H9 (cell line): ENCODE measurements at regions not wholly inside any gene's neighbourhood (a gene's known extent, or its start where the extent isn't known, plus 50 kb on each side); places are given as distances from the start of the nearest gene placed in this dataset.

Experiments
- DNase-seq: peaks from one replicate; pipeline ENCODE4 v3.0.0-alpha.2; 2017
- H2AFZ ChIP-seq: one replicate; pipeline ENCODE4 v1.6.1; 2013; ENCODE audit warnings: mild to moderate bottlenecking, low read length, control low read depth, moderate library complexity
- H2AK5ac ChIP-seq: 2 replicates; pipeline ENCODE4 v1.6.1; 2013; ENCODE audit warnings: low read length, control low read depth, mixed read lengths; ENCODE audit not compliant: insufficient read length
- H2BK120ac ChIP-seq: one replicate; pipeline ENCODE4 v1.6.1; 2013; ENCODE audit warnings: low read depth, mild to moderate bottlenecking, low read length, control low read depth, inconsistent platforms; ENCODE audit not compliant: poor library complexity, severe bottlenecking
- H2BK12ac ChIP-seq: 2 replicates; pipeline ENCODE4 v1.6.1; 2013; ENCODE audit warnings: low read length, control low read depth, mixed read lengths, low read depth; ENCODE audit not compliant: insufficient read length
- H2BK15ac ChIP-seq: 2 replicates; pipeline ENCODE4 v1.6.1; 2013; ENCODE audit warnings: low read depth, low read length, control low read depth
- H2BK20ac ChIP-seq: one replicate; pipeline ENCODE4 v1.6.1; 2013; ENCODE audit warnings: low read depth, mild to moderate bottlenecking, low read length, control low read depth, inconsistent platforms; ENCODE audit not compliant: poor library complexity, severe bottlenecking
- H2BK5ac ChIP-seq: 2 replicates; pipeline ENCODE4 v1.6.1; 2013; ENCODE audit warnings: low read length, control low read depth, mixed read lengths; ENCODE audit not compliant: insufficient read length
- H3K14ac ChIP-seq: 2 replicates; pipeline ENCODE4 v1.6.1; 2013; ENCODE audit warnings: low read length, control low read depth; ENCODE audit not compliant: insufficient read depth
- H3K18ac ChIP-seq: 2 replicates; pipeline ENCODE4 v1.6.1; 2013; ENCODE audit warnings: low read depth, mild to moderate bottlenecking, mixed read lengths, low read length, control low read depth; ENCODE audit not compliant: insufficient read length
- H3K23ac ChIP-seq: 2 replicates; pipeline ENCODE4 v1.6.1; 2013; ENCODE audit warnings: low read length, control low read depth, mixed read lengths, low read depth; ENCODE audit not compliant: insufficient read length
- H3K23me2 ChIP-seq: 2 replicates; pipeline ENCODE4 v1.6.1; 2013; ENCODE audit warnings: low read depth, mild to moderate bottlenecking, mixed read lengths, low read length, control low read depth; ENCODE audit not compliant: insufficient read length, poor library complexity, severe bottlenecking
- H3K27ac ChIP-seq: 2 replicates; pipeline ENCODE4 v1.5.1; 2013; ENCODE audit warnings: low read length, control low read depth, mixed read lengths, low read depth; ENCODE audit not compliant: insufficient read length
- H3K27me3 ChIP-seq: 2 replicates; pipeline ENCODE4 v1.6.1; 2013; ENCODE audit warnings: low read length, control low read depth, inconsistent platforms; ENCODE audit not compliant: insufficient read depth
- H3K4ac ChIP-seq: 2 replicates; pipeline ENCODE4 v1.6.1; 2013; ENCODE audit warnings: low read depth, mild to moderate bottlenecking, control low read depth, inconsistent platforms, low read length, moderate library complexity
- H3K4me1 ChIP-seq: 2 replicates; pipeline ENCODE4 v1.6.1; 2013; ENCODE audit warnings: low read length, control low read depth, inconsistent platforms; ENCODE audit not compliant: insufficient read depth
- H3K4me2 ChIP-seq: 2 replicates; pipeline ENCODE4 v1.6.1; 2013; ENCODE audit warnings: low read length, control low read depth, mixed read lengths; ENCODE audit not compliant: insufficient read length, insufficient read depth
- H3K56ac ChIP-seq: 2 replicates; pipeline ENCODE4 v1.6.1; 2013; ENCODE audit warnings: low read depth, mild to moderate bottlenecking, mixed read lengths, low read length, control low read depth; ENCODE audit not compliant: insufficient read length
- H3K79me1 ChIP-seq: 2 replicates; pipeline ENCODE4 v1.6.1; 2013; ENCODE audit warnings: low read depth, mild to moderate bottlenecking, moderate library complexity, low read length, control low read depth, inconsistent platforms; ENCODE audit not compliant: insufficient read depth, poor library complexity, severe bottlenecking
- H3K79me2 ChIP-seq: 2 replicates; pipeline ENCODE4 v1.6.1; 2013; ENCODE audit warnings: low read length, control low read depth, inconsistent platforms; ENCODE audit not compliant: insufficient read depth
- H3K9ac ChIP-seq: 2 replicates; pipeline ENCODE4 v1.6.1; 2013; ENCODE audit warnings: low read length, control low read depth, mixed read lengths; ENCODE audit not compliant: insufficient read length; ENCODE audit errors: extremely low read depth
- H3K9me3 ChIP-seq: one replicate; pipeline ENCODE4 v1.6.1; 2013; ENCODE audit warnings: low read depth, low read length, inconsistent platforms; ENCODE audit not compliant: control insufficient read depth
- H3T11ph ChIP-seq: one replicate; pipeline ENCODE4 v1.6.1; 2013; ENCODE audit warnings: mild to moderate bottlenecking, low read length, control low read depth, inconsistent platforms
- H4K20me1 ChIP-seq: one replicate; pipeline ENCODE4 v1.6.1; 2013; ENCODE audit not compliant: control insufficient read depth, insufficient read length, insufficient read depth
- H4K5ac ChIP-seq: 2 replicates; pipeline ENCODE4 v1.6.1; 2013; ENCODE audit warnings: low read depth, mild to moderate bottlenecking, mixed read lengths, low read length, control low read depth; ENCODE audit not compliant: insufficient read length
- H4K8ac ChIP-seq: replicated peaks from 2 replicates; pipeline ENCODE4 v1.6.1; 2013; ENCODE audit warnings: low read length, control low read depth, mixed read lengths, low read depth; ENCODE audit not compliant: insufficient read length
- H4K91ac ChIP-seq: 2 replicates; pipeline ENCODE4 v1.6.1; 2013; ENCODE audit warnings: low read depth, mild to moderate bottlenecking, moderate library complexity, mixed read lengths, low read length, control low read depth; ENCODE audit not compliant: insufficient read length
- H3K27ac Mint-ChIP-seq, 3 experiments: 2 replicates in 2 of 3; 3 replicates in 1 of 3; pipeline ENCODE4 v1.8.0; 2020 to 2021; ENCODE audit warnings: mixed read lengths in 3 of 3, mild to moderate bottlenecking in 1 of 3, moderate library complexity in 1 of 3
- H3K27me3 Mint-ChIP-seq: 2 replicates; pipeline ENCODE4 v1.8.0; 2021; ENCODE audit warnings: low read depth, mild to moderate bottlenecking, moderate library complexity, mixed read lengths
- H3K36me3 Mint-ChIP-seq, 3 experiments: 2 replicates in 2 of 3; 3 replicates in 1 of 3; pipeline ENCODE4 v1.8.0; 2020 to 2021; ENCODE audit warnings: low read depth in 3 of 3, mixed read lengths in 3 of 3; ENCODE audit not compliant: insufficient read depth in 1 of 3
- H3K4me1 Mint-ChIP-seq, 2 experiments: 2 replicates each; pipeline ENCODE4 v1.8.0; 2020; ENCODE audit warnings: mixed read lengths in 2 of 2
- H3K4me3 Mint-ChIP-seq, 2 experiments: 2 replicates in 1 of 2; 3 replicates in 1 of 2; pipeline ENCODE4 v1.8.0; 2020 to 2021; ENCODE audit warnings: mild to moderate bottlenecking in 2 of 2, mixed read lengths in 2 of 2, moderate library complexity in 1 of 2
- H3K9me3 Mint-ChIP-seq, 2 experiments: 2 replicates in 1 of 2; 3 replicates in 1 of 2; pipeline ENCODE4 v1.8.0; 2020; ENCODE audit warnings: mild to moderate bottlenecking in 2 of 2, mixed read lengths in 2 of 2, moderate library complexity in 1 of 2
- CTCF ChIP-seq: fragments of 200-600 bp; sonication (generic); conservative IDR thresholded peaks from 3 replicates; pipeline ENCODE4 v1.8.0; 2021; ENCODE audit warnings: antibody characterized with exemption, mild to moderate bottlenecking
- WGBS: extraction: QIAGEN DNeasy Blood & Tissue Kit; methylation state at CpG from one replicate; pipeline ENCODE4 v1.1.7; 2013; ENCODE audit warnings: missing lambda C conversion rate, low lambda C conversion rate, mixed read lengths; ENCODE audit not compliant: insufficient read length; ENCODE audit errors: extremely low coverage; 5-methylcytosine and 5-hydroxymethylcytosine counted together

- Histone ChIP-seq H3T11ph (no peak overlapping the region), H3K4me1 (peaks cover 7% of the 10 kb centered on the region), H4K8ac (no peak overlapping the region), H3K18ac (no peak overlapping the region), H3K56ac (no peak overlapping the region), H3K4ac (no peak overlapping the region), H3K23me2 (no peaks in the 10 kb centered on the region), H2BK5ac (no peak overlapping the region), H2BK120ac (no peak overlapping the region), H2BK20ac (no peak overlapping the region), H2AFZ (no peak overlapping the region), H3K9me3 (no peaks in the 10 kb centered on the region), H3K27ac (no peak overlapping the region), H3K23ac (no peak overlapping the region), H3K27me3 (no peaks in the 10 kb centered on the region), H3K9ac (no peak overlapping the region), H4K20me1 (no peaks in the 10 kb centered on the region), H3K14ac (no peak overlapping the region), H4K91ac (no peak overlapping the region), H2BK12ac (no peak overlapping the region), H3K79me1 (no peaks in the 10 kb centered on the region), H2AK5ac (no peak overlapping the region), H4K5ac (no peak overlapping the region), H3K79me2 (no peaks in the 10 kb centered on the region), H3K4me2 (no peak overlapping the region), H2BK15ac (no peak overlapping the region)
- TF ChIP-seq CTCF, result no peak
- H3K36me3 Mint-ChIP-seq, result no peaks in the 10 kb centered on the region; a peak in 2 of 7 replicates
- DNase-seq, result no peak
- peaks cover 37 to 38% of the 10 kb centered on the region in 2 experiments for H3K4me1 Mint-ChIP-seq
- peak overlapping the region in 2 of 3 experiments; percentile 36 to 58; a peak in 2 of 7 replicates for H3K27ac Mint-ChIP-seq
- no CpG with 5 or more reads among the region's 3 CpGs for WGBS
- H3K9me3 Mint-ChIP-seq, result peaks cover 0 to 1% of the 10 kb centered on the region in 2 experiments; a peak in 2 of 5 replicates
- H3K4me3 Mint-ChIP-seq, result no peak overlapping the region
- H3K27me3 Mint-ChIP-seq, result no peaks in the 10 kb centered on the region
These were observed 277.6 kb upstream of the DIAPH2 start for GRCh38 chrX:96407072-96407471.
